H9 (cell line): ENCODE measurements at regions not wholly inside any gene's neighbourhood (a gene's known extent, or its start where the extent isn't known, plus 50 kb on each side); places are given as distances from the start of the nearest gene placed in this dataset.

Experiments
- DNase-seq: peaks from one replicate; pipeline ENCODE4 v3.0.0-alpha.2; 2017
- H2AFZ ChIP-seq: one replicate; pipeline ENCODE4 v1.6.1; 2013; ENCODE audit warnings: mild to moderate bottlenecking, low read length, control low read depth, moderate library complexity
- H2AK5ac ChIP-seq: 2 replicates; pipeline ENCODE4 v1.6.1; 2013; ENCODE audit warnings: low read length, control low read depth, mixed read lengths; ENCODE audit not compliant: insufficient read length
- H2BK120ac ChIP-seq: one replicate; pipeline ENCODE4 v1.6.1; 2013; ENCODE audit warnings: low read depth, mild to moderate bottlenecking, low read length, control low read depth, inconsistent platforms; ENCODE audit not compliant: poor library complexity, severe bottlenecking
- H2BK12ac ChIP-seq: 2 replicates; pipeline ENCODE4 v1.6.1; 2013; ENCODE audit warnings: low read length, control low read depth, mixed read lengths, low read depth; ENCODE audit not compliant: insufficient read length
- H2BK15ac ChIP-seq: 2 replicates; pipeline ENCODE4 v1.6.1; 2013; ENCODE audit warnings: low read depth, low read length, control low read depth
- H2BK20ac ChIP-seq: one replicate; pipeline ENCODE4 v1.6.1; 2013; ENCODE audit warnings: low read depth, mild to moderate bottlenecking, low read length, control low read depth, inconsistent platforms; ENCODE audit not compliant: poor library complexity, severe bottlenecking
- H2BK5ac ChIP-seq: 2 replicates; pipeline ENCODE4 v1.6.1; 2013; ENCODE audit warnings: low read length, control low read depth, mixed read lengths; ENCODE audit not compliant: insufficient read length
- H3K14ac ChIP-seq: 2 replicates; pipeline ENCODE4 v1.6.1; 2013; ENCODE audit warnings: low read length, control low read depth; ENCODE audit not compliant: insufficient read depth
- H3K18ac ChIP-seq: 2 replicates; pipeline ENCODE4 v1.6.1; 2013; ENCODE audit warnings: low read depth, mild to moderate bottlenecking, mixed read lengths, low read length, control low read depth; ENCODE audit not compliant: insufficient read length
- H3K23ac ChIP-seq: 2 replicates; pipeline ENCODE4 v1.6.1; 2013; ENCODE audit warnings: low read length, control low read depth, mixed read lengths, low read depth; ENCODE audit not compliant: insufficient read length
- H3K23me2 ChIP-seq: 2 replicates; pipeline ENCODE4 v1.6.1; 2013; ENCODE audit warnings: low read depth, mild to moderate bottlenecking, mixed read lengths, low read length, control low read depth; ENCODE audit not compliant: insufficient read length, poor library complexity, severe bottlenecking
- H3K27ac ChIP-seq: 2 replicates; pipeline ENCODE4 v1.5.1; 2013; ENCODE audit warnings: low read length, control low read depth, mixed read lengths, low read depth; ENCODE audit not compliant: insufficient read length
- H3K27me3 ChIP-seq: 2 replicates; pipeline ENCODE4 v1.6.1; 2013; ENCODE audit warnings: low read length, control low read depth, inconsistent platforms; ENCODE audit not compliant: insufficient read depth
- H3K4ac ChIP-seq: 2 replicates; pipeline ENCODE4 v1.6.1; 2013; ENCODE audit warnings: low read depth, mild to moderate bottlenecking, control low read depth, inconsistent platforms, low read length, moderate library complexity
- H3K4me1 ChIP-seq: 2 replicates; pipeline ENCODE4 v1.6.1; 2013; ENCODE audit warnings: low read length, control low read depth, inconsistent platforms; ENCODE audit not compliant: insufficient read depth
- H3K4me2 ChIP-seq: 2 replicates; pipeline ENCODE4 v1.6.1; 2013; ENCODE audit warnings: low read length, control low read depth, mixed read lengths; ENCODE audit not compliant: insufficient read length, insufficient read depth
- H3K56ac ChIP-seq: 2 replicates; pipeline ENCODE4 v1.6.1; 2013; ENCODE audit warnings: low read depth, mild to moderate bottlenecking, mixed read lengths, low read length, control low read depth; ENCODE audit not compliant: insufficient read length
- H3K79me1 ChIP-seq: 2 replicates; pipeline ENCODE4 v1.6.1; 2013; ENCODE audit warnings: low read depth, mild to moderate bottlenecking, moderate library complexity, low read length, control low read depth, inconsistent platforms; ENCODE audit not compliant: insufficient read depth, poor library complexity, severe bottlenecking
- H3K79me2 ChIP-seq: 2 replicates; pipeline ENCODE4 v1.6.1; 2013; ENCODE audit warnings: low read length, control low read depth, inconsistent platforms; ENCODE audit not compliant: insufficient read depth
- H3K9ac ChIP-seq: 2 replicates; pipeline ENCODE4 v1.6.1; 2013; ENCODE audit warnings: low read length, control low read depth, mixed read lengths; ENCODE audit not compliant: insufficient read length; ENCODE audit errors: extremely low read depth
- H3K9me3 ChIP-seq: one replicate; pipeline ENCODE4 v1.6.1; 2013; ENCODE audit warnings: low read depth, low read length, inconsistent platforms; ENCODE audit not compliant: control insufficient read depth
- H3T11ph ChIP-seq: one replicate; pipeline ENCODE4 v1.6.1; 2013; ENCODE audit warnings: mild to moderate bottlenecking, low read length, control low read depth, inconsistent platforms
- H4K20me1 ChIP-seq: one replicate; pipeline ENCODE4 v1.6.1; 2013; ENCODE audit not compliant: control insufficient read depth, insufficient read length, insufficient read depth
- H4K5ac ChIP-seq: 2 replicates; pipeline ENCODE4 v1.6.1; 2013; ENCODE audit warnings: low read depth, mild to moderate bottlenecking, mixed read lengths, low read length, control low read depth; ENCODE audit not compliant: insufficient read length
- H4K8ac ChIP-seq: replicated peaks from 2 replicates; pipeline ENCODE4 v1.6.1; 2013; ENCODE audit warnings: low read length, control low read depth, mixed read lengths, low read depth; ENCODE audit not compliant: insufficient read length
- H4K91ac ChIP-seq: 2 replicates; pipeline ENCODE4 v1.6.1; 2013; ENCODE audit warnings: low read depth, mild to moderate bottlenecking, moderate library complexity, mixed read lengths, low read length, control low read depth; ENCODE audit not compliant: insufficient read length
- H3K27ac Mint-ChIP-seq, 3 experiments: 2 replicates in 2 of 3; 3 replicates in 1 of 3; pipeline ENCODE4 v1.8.0; 2020 to 2021; ENCODE audit warnings: mixed read lengths in 3 of 3, mild to moderate bottlenecking in 1 of 3, moderate library complexity in 1 of 3
- H3K27me3 Mint-ChIP-seq: 2 replicates; pipeline ENCODE4 v1.8.0; 2021; ENCODE audit warnings: low read depth, mild to moderate bottlenecking, moderate library complexity, mixed read lengths
- H3K36me3 Mint-ChIP-seq, 3 experiments: 2 replicates in 2 of 3; 3 replicates in 1 of 3; pipeline ENCODE4 v1.8.0; 2020 to 2021; ENCODE audit warnings: low read depth in 3 of 3, mixed read lengths in 3 of 3; ENCODE audit not compliant: insufficient read depth in 1 of 3
- H3K4me1 Mint-ChIP-seq, 2 experiments: 2 replicates each; pipeline ENCODE4 v1.8.0; 2020; ENCODE audit warnings: mixed read lengths in 2 of 2
- H3K4me3 Mint-ChIP-seq, 2 experiments: 2 replicates in 1 of 2; 3 replicates in 1 of 2; pipeline ENCODE4 v1.8.0; 2020 to 2021; ENCODE audit warnings: mild to moderate bottlenecking in 2 of 2, mixed read lengths in 2 of 2, moderate library complexity in 1 of 2
- H3K9me3 Mint-ChIP-seq, 2 experiments: 2 replicates in 1 of 2; 3 replicates in 1 of 2; pipeline ENCODE4 v1.8.0; 2020; ENCODE audit warnings: mild to moderate bottlenecking in 2 of 2, mixed read lengths in 2 of 2, moderate library complexity in 1 of 2
- CTCF ChIP-seq: fragments of 200-600 bp; sonication (generic); conservative IDR thresholded peaks from 3 replicates; pipeline ENCODE4 v1.8.0; 2021; ENCODE audit warnings: antibody characterized with exemption, mild to moderate bottlenecking
- WGBS: extraction: QIAGEN DNeasy Blood & Tissue Kit; methylation state at CpG from one replicate; pipeline ENCODE4 v1.1.7; 2013; ENCODE audit warnings: missing lambda C conversion rate, low lambda C conversion rate, mixed read lengths; ENCODE audit not compliant: insufficient read length; ENCODE audit errors: extremely low coverage; 5-methylcytosine and 5-hydroxymethylcytosine counted together

- Histone ChIP-seq H2AK5ac (no peak overlapping the region), H3K9me3 (no peaks in the 10 kb centered on the region), H3K27me3 (no peaks in the 10 kb centered on the region), H2BK5ac (no peak overlapping the region), H2BK120ac (no peak overlapping the region), H4K91ac (no peak overlapping the region), H3K14ac (no peak overlapping the region; the same call in 1 of the 2 replicates), H3K56ac (no peak overlapping the region), H3K27ac (no peak overlapping the region), H3K23ac (no peak overlapping the region), H3K9ac (no peak overlapping the region), H2BK15ac (no peak overlapping the region), H3T11ph (no peak overlapping the region), H2BK12ac (no peak overlapping the region), H3K79me2 (no peaks in the 10 kb centered on the region), H3K23me2 (no peaks in the 10 kb centered on the region), H3K4ac (no peak overlapping the region), H4K20me1 (no peaks in the 10 kb centered on the region), H2AFZ (no peak overlapping the region), H4K8ac (no peak overlapping the region), H2BK20ac (no peak overlapping the region), H3K4me2 (no peak overlapping the region), H3K4me1 (no peaks in the 10 kb centered on the region), H3K79me1 (no peaks in the 10 kb centered on the region), H4K5ac (no peak overlapping the region), H3K18ac (no peak overlapping the region)
- Mint-ChIP-seq H3K27ac (no peak overlapping the region), H3K4me1 (no peaks in the 10 kb centered on the region), H3K27me3 (peaks cover 2% of the 10 kb centered on the region), H3K9me3 (no peaks in the 10 kb centered on the region), H3K36me3 (no peaks in the 10 kb centered on the region), H3K4me3 (no peak overlapping the region)
- no peak for DNase-seq
- no CpG with 5 or more reads among the region's 11 CpGs for WGBS
- TF ChIP-seq CTCF, result no peak
Observed at GRCh38 chr6:1215884-1216487, 95.9 kb upstream of the FOXQ1 start.
